ENCODE measurements at regions not wholly inside any gene's neighbourhood (a gene's known extent, or its start where the extent isn't known, plus 50 kb on each side); places are given as distances from the start of the nearest gene placed in this dataset.

DNA sequence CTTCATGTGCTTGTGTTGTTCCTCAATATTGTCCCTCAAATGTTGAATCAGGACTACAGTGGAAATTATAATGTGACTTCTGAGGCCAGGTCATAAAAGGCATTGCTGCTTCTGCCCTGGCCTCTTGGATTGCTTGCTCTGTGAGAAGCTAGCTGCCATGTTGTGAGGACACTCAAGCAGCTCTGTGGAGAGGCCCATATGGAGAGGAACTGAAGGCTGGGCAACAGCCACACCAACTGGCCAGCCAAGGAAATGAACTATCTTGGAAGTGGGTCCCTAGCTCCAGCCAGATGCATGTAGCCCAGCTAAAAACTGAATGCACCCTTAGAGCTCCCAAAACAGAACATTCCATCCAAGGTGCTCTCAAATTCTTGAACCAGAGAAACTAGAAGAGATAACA is 282.6 kb downstream of the BMP7 start:
- DNase-seq (ENCODE audit: extremely low spot score), result no peak
- ChIA-PET POLR2A (no interaction called here), CTCF (interaction anchor here (1.0 to 1.7 kb wide), 2 partner anchors 10 to 11 kb away, joined by 3 to 7 read pairs; no protein-coding TSS in a partner anchor)
- TF ChIP-seq, protein P1, sequence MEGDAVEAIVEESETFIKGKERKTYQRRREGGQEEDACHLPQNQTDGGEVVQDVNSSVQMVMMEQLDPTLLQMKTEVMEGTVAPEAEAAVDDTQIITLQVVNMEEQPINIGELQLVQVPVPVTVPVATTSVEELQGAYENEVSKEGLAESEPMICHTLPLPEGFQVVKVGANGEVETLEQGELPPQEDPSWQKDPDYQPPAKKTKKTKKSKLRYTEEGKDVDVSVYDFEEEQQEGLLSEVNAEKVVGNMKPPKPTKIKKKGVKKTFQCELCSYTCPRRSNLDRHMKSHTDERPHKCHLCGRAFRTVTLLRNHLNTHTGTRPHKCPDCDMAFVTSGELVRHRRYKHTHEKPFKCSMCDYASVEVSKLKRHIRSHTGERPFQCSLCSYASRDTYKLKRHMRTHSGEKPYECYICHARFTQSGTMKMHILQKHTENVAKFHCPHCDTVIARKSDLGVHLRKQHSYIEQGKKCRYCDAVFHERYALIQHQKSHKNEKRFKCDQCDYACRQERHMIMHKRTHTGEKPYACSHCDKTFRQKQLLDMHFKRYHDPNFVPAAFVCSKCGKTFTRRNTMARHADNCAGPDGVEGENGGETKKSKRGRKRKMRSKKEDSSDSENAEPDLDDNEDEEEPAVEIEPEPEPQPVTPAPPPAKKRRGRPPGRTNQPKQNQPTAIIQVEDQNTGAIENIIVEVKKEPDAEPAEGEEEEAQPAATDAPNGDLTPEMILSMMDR (IDR thresholded peaks at IDR 0.05; ENCODE audit: control extremely low read depth, extremely low read depth, low read depth, missing control alignments), result no peak

DNA sequence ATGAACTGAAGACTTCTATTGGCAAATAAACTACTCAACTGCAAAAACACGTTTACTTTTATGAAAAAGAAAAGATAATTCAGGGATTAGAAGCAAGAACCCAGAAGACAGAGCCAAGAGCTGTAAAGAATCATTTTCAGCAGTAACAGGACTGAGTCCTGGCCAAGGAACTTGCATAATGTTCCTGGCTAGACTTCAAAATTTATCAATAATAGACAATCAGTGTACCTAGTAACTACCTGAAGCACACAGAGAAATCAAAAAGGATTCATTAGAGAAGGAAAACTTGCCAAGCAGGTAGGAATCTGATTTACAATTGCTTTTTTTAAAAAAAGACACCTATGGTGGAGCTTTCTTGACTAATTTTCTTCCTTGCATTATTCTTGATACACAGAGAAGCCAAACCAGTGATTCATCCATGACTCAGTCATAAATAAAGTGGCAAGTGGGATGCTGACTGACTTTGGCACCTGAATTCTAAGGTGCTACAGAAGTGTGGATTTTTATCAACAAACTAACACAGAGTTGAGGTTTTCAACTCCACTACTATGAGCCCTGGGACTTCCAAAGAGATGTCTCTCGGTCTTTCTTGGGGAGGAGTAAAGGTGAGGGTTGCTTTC is 281.3 kb downstream of the BMP7 start:
- CTCF ChIA-PET, result interaction anchor here (0.9 to 2.2 kb wide), 3 partner anchors 9 to 434 kb away, joined by 4 to 5 read pairs (median 5); no protein-coding TSS in a partner anchor
- POLR2A ChIA-PET, result no interaction called here
- TF ChIP-seq, protein P1 (IDR thresholded peaks at IDR 0.05; ENCODE audit: control extremely low read depth, extremely low read depth, low read depth, missing control alignments), result no peak
- DNase-seq (ENCODE audit: extremely low spot score), result no peak

DNA sequence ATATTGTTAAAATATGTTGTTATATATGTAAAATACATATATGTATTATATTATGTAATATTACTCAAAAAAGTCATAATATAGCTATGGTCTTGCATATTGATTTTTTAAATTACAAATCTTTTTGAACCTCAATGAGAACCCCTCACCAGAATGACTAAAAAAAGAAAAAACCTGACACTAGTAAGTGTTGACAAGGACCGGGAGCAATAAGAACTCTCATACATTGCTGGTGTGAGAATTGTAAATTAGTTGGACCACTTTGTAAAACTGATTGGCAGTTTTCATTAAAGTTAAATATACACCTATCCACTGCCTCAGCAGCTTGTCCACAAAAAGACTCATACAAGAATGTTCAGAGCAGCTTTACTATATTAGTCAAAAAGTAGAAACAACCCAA is 280.0 kb downstream of the BMP7 start:
- no peak for DNase-seq (ENCODE audit: extremely low spot score)
- ChIA-PET POLR2A (no interaction called here), CTCF (interaction anchor here (1.3 to 2.2 kb wide), 2 partner anchors 13 to 436 kb away, joined by 4 to 5 read pairs; no protein-coding TSS in a partner anchor)
- TF ChIP-seq, protein P1 (IDR thresholded peaks at IDR 0.05; ENCODE audit: control extremely low read depth, extremely low read depth, low read depth, missing control alignments), result no peak

DNA sequence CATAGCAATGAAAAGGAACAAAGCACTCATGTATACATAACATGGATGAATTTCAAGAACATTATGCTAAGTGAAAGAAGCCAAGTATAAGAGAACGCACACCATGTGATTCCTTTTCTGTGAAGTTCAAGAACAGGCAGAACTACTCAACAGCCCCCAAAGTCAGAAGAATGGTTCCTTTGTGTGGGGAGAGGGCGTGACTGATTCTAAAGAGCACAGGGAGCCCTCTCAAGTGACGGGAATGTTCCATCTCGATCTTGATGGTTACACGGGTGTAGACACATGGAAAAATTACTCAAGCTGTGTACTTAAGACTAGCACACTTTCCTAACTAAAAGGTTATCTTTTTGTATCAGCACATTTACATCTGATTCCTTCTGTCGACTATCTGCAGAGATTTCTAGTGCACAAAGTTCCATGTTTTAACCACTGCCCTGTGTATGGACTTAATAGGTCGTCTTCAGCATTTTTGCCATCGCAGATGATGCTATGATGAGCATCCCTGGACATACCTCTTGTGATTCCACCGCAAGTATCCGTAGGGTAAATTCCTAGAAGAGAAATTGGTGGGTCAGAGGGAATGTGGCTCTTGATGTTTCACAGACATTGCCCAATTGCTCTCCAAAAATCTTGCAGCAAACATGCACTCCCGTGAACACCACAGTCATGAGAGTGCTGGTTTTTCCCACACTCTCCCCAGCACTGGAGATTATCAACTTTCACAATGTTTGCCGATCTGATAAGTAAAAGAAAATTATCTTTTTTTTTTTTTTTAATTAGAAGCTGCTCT is 279.3 kb downstream of the BMP7 start:
- CTCF ChIA-PET, result interaction anchor here (1.3 to 2.2 kb wide), 2 partner anchors 13 to 436 kb away, joined by 4 to 5 read pairs; no protein-coding TSS in a partner anchor
- TF ChIP-seq, protein P1 (IDR thresholded peaks at IDR 0.05; ENCODE audit: control extremely low read depth, extremely low read depth, low read depth, missing control alignments), result no peak
- POLR2A ChIA-PET, result no interaction called here
- no peak for DNase-seq (ENCODE audit: extremely low spot score)

DNA sequence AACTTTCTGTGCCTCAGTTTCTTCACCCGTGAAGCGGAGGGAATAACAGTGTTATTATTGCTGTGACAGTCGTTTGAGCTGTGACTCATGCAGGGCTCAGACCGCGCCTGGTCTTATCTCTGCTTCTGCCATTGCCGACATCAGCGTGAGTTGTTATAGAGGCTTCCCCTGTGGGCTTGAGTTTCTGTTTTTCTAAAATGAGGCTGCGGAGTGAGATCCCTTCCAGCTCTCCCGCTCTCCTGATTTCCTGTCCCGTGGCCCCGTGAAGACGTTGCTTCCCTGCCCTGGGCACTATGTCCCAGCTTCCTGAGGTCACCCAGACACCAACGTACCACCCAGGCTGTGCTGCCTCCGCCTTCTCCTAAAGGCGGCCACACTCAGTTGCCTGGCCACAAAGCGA is 278.5 kb downstream of the BMP7 start:
- DNase-seq (ENCODE audit: extremely low spot score), result no peak
- TF ChIP-seq, protein P1 (IDR thresholded peaks at IDR 0.05; ENCODE audit: control extremely low read depth, extremely low read depth, low read depth, missing control alignments), result no peak
- ChIA-PET POLR2A (no interaction called here), CTCF (no interaction called here)

DNA sequence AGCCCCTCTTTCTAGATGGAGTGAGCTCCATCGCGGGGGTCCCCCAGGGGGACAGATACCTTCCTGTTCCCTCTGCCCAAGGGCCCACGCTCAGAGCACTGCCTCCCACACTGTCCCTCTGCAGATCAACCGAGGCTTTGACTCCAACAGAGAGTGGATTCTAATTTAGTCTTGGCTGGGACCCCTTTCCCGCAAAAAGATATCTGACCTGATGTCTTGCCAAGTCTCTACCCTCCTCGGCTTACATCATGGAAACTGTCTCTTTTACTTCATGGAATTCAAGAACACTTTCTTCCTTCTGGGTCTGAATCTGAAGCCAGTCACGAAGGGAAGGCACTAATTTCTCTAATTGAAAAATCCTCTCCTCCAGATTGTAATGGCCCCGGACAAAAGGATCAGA is 278.0 kb downstream of the BMP7 start:
- TF ChIP-seq, protein P1 (IDR thresholded peaks at IDR 0.05; ENCODE audit: control extremely low read depth, extremely low read depth, low read depth, missing control alignments), result no peak
- ChIA-PET POLR2A (no interaction called here), CTCF (no interaction called here)
- DNase-seq (ENCODE audit: extremely low spot score), result no peak
